Astrocyte (in vitro differentiated cells and primary cell): ENCODE measurements at regions not wholly inside any gene's neighbourhood (a gene's known extent, or its start where the extent isn't known, plus 50 kb on each side); places are given as distances from the start of the nearest gene placed in this dataset.

Experiments
- DNase-seq: peaks from one replicate; pipeline ENCODE4 v3.0.0-alpha.2; 2010; ENCODE audit warnings: low read depth
- FAIRE-seq: peaks from 2 replicates; lab custom pipeline; 2011; peaks lifted over from hg19 to GRCh38; lab: Jason Lieb, UNC
- H2AFZ ChIP-seq: 2 replicates; pipeline ENCODE4 v1.6.0; 2012; ENCODE audit warnings: low read depth, low read length, inconsistent platforms
- H3K27ac ChIP-seq: 2 replicates; pipeline ENCODE4 v1.5.1; 2011; ENCODE audit warnings: low read depth, low read length, inconsistent platforms
- H3K27me3 ChIP-seq: 2 replicates; pipeline ENCODE4 v1.6.0; 2011; ENCODE audit warnings: low read length, inconsistent platforms; ENCODE audit not compliant: insufficient read depth
- H3K36me3 ChIP-seq: 2 replicates; pipeline ENCODE4 v1.5.1; 2011; ENCODE audit warnings: low read length, inconsistent platforms; ENCODE audit not compliant: insufficient read depth
- H3K4me1 ChIP-seq: 2 replicates; pipeline ENCODE4 v1.5.1; 2011; ENCODE audit warnings: low read length, inconsistent platforms; ENCODE audit not compliant: insufficient read depth
- H3K4me2 ChIP-seq: 2 replicates; pipeline ENCODE4 v1.6.0; 2012; ENCODE audit warnings: low read length, inconsistent platforms
- H3K4me3 ChIP-seq: 2 replicates; pipeline ENCODE4 v1.5.1; 2011; ENCODE audit warnings: low read depth, mild to moderate bottlenecking, low read length, inconsistent platforms; ENCODE audit not compliant: insufficient read depth
- H3K79me2 ChIP-seq: 2 replicates; pipeline ENCODE4 v1.6.0; 2012; ENCODE audit warnings: mild to moderate bottlenecking, low read length, inconsistent platforms; ENCODE audit not compliant: insufficient read depth
- H3K9ac ChIP-seq: 2 replicates; pipeline ENCODE4 v1.6.0; 2012; ENCODE audit warnings: mild to moderate bottlenecking, low read length, inconsistent platforms
- H3K9me3 ChIP-seq: 2 replicates; pipeline ENCODE4 v1.5.1; 2012; ENCODE audit warnings: low read depth, mild to moderate bottlenecking, low read length, inconsistent platforms; ENCODE audit not compliant: insufficient read depth
- H4K20me1 ChIP-seq: 2 replicates; pipeline ENCODE4 v1.6.0; 2012; ENCODE audit warnings: low read length, inconsistent platforms; ENCODE audit not compliant: insufficient read depth
- H3K27ac Mint-ChIP-seq: one replicate; pipeline ENCODE4 v1.8.0; 2021; ENCODE audit warnings: mild to moderate bottlenecking, mixed read lengths; ENCODE audit not compliant: unreplicated experiment
- H3K27me3 Mint-ChIP-seq: one replicate; pipeline ENCODE4 v1.8.0; 2021; ENCODE audit warnings: low read depth, mixed read lengths; ENCODE audit not compliant: unreplicated experiment
- H3K36me3 Mint-ChIP-seq: one replicate; pipeline ENCODE4 v1.8.0; 2021; ENCODE audit warnings: low read depth, mixed read lengths; ENCODE audit not compliant: unreplicated experiment
- H3K4me1 Mint-ChIP-seq: one replicate; pipeline ENCODE4 v1.8.0; 2021; ENCODE audit warnings: low read depth, mixed read lengths; ENCODE audit not compliant: unreplicated experiment
- H3K4me3 Mint-ChIP-seq: one replicate; pipeline ENCODE4 v1.8.0; 2021; ENCODE audit warnings: mild to moderate bottlenecking, moderate library complexity, mixed read lengths; ENCODE audit not compliant: unreplicated experiment
- H3K9me3 Mint-ChIP-seq: one replicate; pipeline ENCODE4 v1.8.0; 2021; ENCODE audit warnings: mild to moderate bottlenecking, mixed read lengths; ENCODE audit not compliant: unreplicated experiment
- EZH2 ChIP-seq: IDR thresholded peaks from 2 replicates; pipeline ENCODE4 v1.6.1; 2012; ENCODE audit warnings: mild to moderate bottlenecking, low read length, inconsistent platforms; ENCODE audit not compliant: insufficient read depth
- TF ChIP-seq, protein P1 (sequence below): IDR thresholded peaks from 2 replicates; pipeline ENCODE4 v1.5.1; 2011; ENCODE audit warnings: low read depth, mild to moderate bottlenecking, inconsistent platforms, low read length, moderate library complexity; ENCODE audit not compliant: insufficient read depth

DNA sequence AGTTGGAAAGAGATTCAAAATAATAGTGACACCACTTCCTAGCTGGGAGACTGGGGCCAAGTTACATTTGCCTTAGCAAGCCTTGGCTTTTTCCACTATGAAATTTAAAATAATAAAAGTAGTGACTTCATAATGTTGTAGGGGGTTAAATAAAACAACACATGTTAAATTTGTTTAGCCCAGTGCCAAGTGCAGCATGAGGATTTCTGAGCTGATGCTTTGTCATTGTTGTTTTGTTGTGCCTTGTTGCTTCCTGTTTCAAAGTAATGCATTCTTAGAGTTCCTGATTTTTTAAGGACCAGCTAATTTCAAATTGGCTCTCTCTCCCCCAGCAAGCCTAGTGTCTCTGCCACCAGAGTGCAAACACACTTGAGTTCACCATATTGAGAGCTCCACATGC lies 270.7 kb upstream of the PAPPA start:
- Histone ChIP-seq H3K4me3 (no peak overlapping the region), H3K79me2 (no peaks in the 10 kb centered on the region), H3K27me3 (no peaks in the 10 kb centered on the region), H2AFZ (no peak overlapping the region), H4K20me1 (no peaks in the 10 kb centered on the region), H3K36me3 (no peaks in the 10 kb centered on the region), H3K9me3 (no peaks in the 10 kb centered on the region), H3K4me2 (no peak overlapping the region), H3K27ac (no peak overlapping the region), H3K4me1 (no peaks in the 10 kb centered on the region), H3K9ac (no peak overlapping the region)
- peaks cover 20% of the 10 kb centered on the region for H3K4me1 Mint-ChIP-seq
- FAIRE-seq (peak; percentile 52), DNase-seq (no peak)
- H3K27me3 Mint-ChIP-seq, result no peaks in the 10 kb centered on the region
- peaks cover 6% of the 10 kb centered on the region for H3K9me3 Mint-ChIP-seq
- H3K4me3 Mint-ChIP-seq, result no peak overlapping the region
- H3K36me3 Mint-ChIP-seq, result no peaks in the 10 kb centered on the region
- no peak overlapping the region for H3K27ac Mint-ChIP-seq
- TF ChIP-seq, protein P1, sequence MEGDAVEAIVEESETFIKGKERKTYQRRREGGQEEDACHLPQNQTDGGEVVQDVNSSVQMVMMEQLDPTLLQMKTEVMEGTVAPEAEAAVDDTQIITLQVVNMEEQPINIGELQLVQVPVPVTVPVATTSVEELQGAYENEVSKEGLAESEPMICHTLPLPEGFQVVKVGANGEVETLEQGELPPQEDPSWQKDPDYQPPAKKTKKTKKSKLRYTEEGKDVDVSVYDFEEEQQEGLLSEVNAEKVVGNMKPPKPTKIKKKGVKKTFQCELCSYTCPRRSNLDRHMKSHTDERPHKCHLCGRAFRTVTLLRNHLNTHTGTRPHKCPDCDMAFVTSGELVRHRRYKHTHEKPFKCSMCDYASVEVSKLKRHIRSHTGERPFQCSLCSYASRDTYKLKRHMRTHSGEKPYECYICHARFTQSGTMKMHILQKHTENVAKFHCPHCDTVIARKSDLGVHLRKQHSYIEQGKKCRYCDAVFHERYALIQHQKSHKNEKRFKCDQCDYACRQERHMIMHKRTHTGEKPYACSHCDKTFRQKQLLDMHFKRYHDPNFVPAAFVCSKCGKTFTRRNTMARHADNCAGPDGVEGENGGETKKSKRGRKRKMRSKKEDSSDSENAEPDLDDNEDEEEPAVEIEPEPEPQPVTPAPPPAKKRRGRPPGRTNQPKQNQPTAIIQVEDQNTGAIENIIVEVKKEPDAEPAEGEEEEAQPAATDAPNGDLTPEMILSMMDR, result no peak
- no peak for TF ChIP-seq EZH2

DNA sequence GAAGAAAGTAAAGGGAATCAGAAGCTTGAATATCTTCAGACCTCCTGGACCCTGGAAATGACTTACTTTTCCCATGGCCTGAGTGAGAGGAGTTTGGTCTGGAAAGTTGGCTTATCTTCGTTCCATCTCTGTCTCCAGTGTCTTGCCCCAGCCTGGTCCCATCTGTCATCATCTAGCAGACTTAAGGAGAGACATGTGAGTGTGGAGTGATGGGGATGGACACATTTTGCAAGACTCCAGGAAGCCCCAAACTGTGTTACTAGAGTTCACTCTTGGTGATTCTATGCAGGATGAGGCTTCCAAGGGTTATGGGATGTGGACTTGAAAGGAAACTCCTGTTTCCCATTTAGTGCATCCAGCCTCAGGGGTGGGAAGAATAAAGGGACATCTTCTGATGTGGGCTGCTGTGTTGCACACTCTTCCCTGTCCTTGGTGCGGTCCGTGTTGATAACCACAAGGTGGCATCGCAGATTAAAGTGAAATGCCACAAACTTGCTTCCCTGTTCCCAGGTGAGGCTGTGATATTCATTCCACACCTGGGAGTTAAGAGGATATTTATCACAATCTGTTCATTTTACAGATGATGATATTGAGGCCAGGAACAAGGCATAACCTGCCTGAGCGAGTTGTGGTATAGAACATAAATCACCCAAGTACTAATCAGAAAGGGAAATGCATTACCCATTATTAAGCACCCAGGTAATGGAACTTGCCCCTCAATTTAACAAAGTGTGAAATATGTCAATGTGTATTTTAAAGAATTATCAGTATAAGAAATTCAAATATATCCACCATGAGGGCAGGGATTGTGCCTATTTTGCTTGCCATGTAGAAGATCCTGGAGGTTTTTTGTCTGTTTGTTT lies 269.9 kb upstream of the PAPPA start:
- Mint-ChIP-seq H3K4me3 (no peak overlapping the region), H3K36me3 (no peaks in the 10 kb centered on the region), H3K27me3 (no peaks in the 10 kb centered on the region), H3K27ac (no peak overlapping the region), H3K4me1 (peaks cover 23% of the 10 kb centered on the region), H3K9me3 (peaks cover 2% of the 10 kb centered on the region)
- Histone ChIP-seq H3K4me3 (no peak overlapping the region), H3K9me3 (no peaks in the 10 kb centered on the region), H2AFZ (no peak overlapping the region), H3K27ac (no peak overlapping the region), H3K79me2 (no peaks in the 10 kb centered on the region), H4K20me1 (no peaks in the 10 kb centered on the region), H3K4me1 (no peaks in the 10 kb centered on the region), H3K4me2 (no peak overlapping the region), H3K36me3 (no peaks in the 10 kb centered on the region), H3K9ac (no peak overlapping the region), H3K27me3 (no peaks in the 10 kb centered on the region)
- no peak for TF ChIP-seq EZH2
- TF ChIP-seq, protein P1, result peak; percentile 63
- FAIRE-seq, result peak; percentile 68
- DNase-seq, result peak; percentile 21

DNA sequence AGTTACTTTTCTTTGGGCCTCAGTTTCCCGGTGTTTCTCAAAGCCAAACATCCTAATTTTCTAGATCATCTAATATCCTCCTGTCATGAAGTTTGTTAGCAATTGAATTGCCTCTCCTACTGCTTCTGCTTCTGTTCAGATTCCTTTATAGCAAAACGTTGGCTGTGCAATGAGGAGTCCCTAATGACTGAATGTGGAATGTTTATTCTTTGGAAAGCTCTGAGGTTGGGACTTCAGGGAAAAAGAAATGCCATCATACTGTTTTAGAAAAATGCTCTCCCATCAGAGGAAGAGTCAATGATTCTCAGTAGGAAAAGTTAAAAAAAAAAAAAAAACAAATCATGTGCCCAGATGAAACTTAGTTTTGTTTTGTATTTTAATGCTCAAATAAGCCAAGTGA lies 268.7 kb upstream of the PAPPA start:
- Histone ChIP-seq H2AFZ (no peak overlapping the region), H3K79me2 (no peaks in the 10 kb centered on the region), H3K36me3 (no peaks in the 10 kb centered on the region), H3K4me2 (no peak overlapping the region), H4K20me1 (no peaks in the 10 kb centered on the region), H3K27ac (no peak overlapping the region), H3K9ac (no peak overlapping the region), H3K27me3 (no peaks in the 10 kb centered on the region), H3K9me3 (no peaks in the 10 kb centered on the region), H3K4me3 (no peak overlapping the region), H3K4me1 (no peaks in the 10 kb centered on the region)
- DNase-seq (peak; percentile 16), FAIRE-seq (no peak)
- Mint-ChIP-seq H3K9me3 (no peaks in the 10 kb centered on the region), H3K36me3 (no peaks in the 10 kb centered on the region), H3K4me1 (peaks cover 23% of the 10 kb centered on the region), H3K27ac (peak overlapping the region; percentile 48), H3K27me3 (no peaks in the 10 kb centered on the region), H3K4me3 (no peak overlapping the region)
- no peak for TF ChIP-seq EZH2
- TF ChIP-seq, protein P1, result no peak
